CD4-positive, CD25-positive, alpha-beta regulatory T cell (primary cell): ENCODE measurements at regions not wholly inside any gene's neighbourhood (a gene's known extent, or its start where the extent isn't known, plus 50 kb on each side); places are given as distances from the start of the nearest gene placed in this dataset.
A peak's percentile ranks its signal among the peaks of the same experiment; 100 is the strongest.
"Not testable (repeated sequence)": the region's sequence is repeated elsewhere in the genome, so short reads cannot be mapped to it uniquely, and the experiment has no call there.

Source experiments
- ATAC-seq, 2 donors: fragments of 150-1000 bp; cut with Tn5 transposase; one replicate each; pipeline ENCODE4 v1.10.0; 2021; ENCODE audit warnings: low read depth in 2 of 2, moderate number of reproducible peaks in 2 of 2, moderate library complexity in 1 of 2
- DNase-seq, 3 donors: peaks; one replicate each; pipeline versions ENCODE4 v3.0.0 to v3.0.0-alpha.2; 2012 to 2022; ENCODE audit warnings: mixed read lengths in 1 of 3
- H3K27ac ChIP-seq: one replicate; pipeline ENCODE4 v1.7.0; 2013; ENCODE audit warnings: mild to moderate bottlenecking, low read length; ENCODE audit not compliant: insufficient read depth, poor library complexity, severe bottlenecking
- H3K27me3 ChIP-seq: one replicate; pipeline ENCODE4 v1.7.0; 2013; ENCODE audit warnings: low read length; ENCODE audit not compliant: control insufficient read depth, insufficient read depth
- H3K36me3 ChIP-seq: one replicate; pipeline ENCODE4 v1.7.0; 2013; ENCODE audit warnings: mild to moderate bottlenecking, low read length, moderate library complexity; ENCODE audit not compliant: control insufficient read depth, insufficient read depth
- H3K4me1 ChIP-seq: 2 replicates; pipeline ENCODE4 v1.7.0; 2013; ENCODE audit warnings: mild to moderate bottlenecking, low read length; ENCODE audit not compliant: insufficient read depth, control insufficient read depth, poor library complexity, severe bottlenecking
- H3K4me3 ChIP-seq: one replicate; pipeline ENCODE4 v1.7.0; 2013; ENCODE audit warnings: low read depth, mild to moderate bottlenecking, low read length, moderate library complexity
- H3K9me3 ChIP-seq, 2 experiments: 1 replicate in 1 of 2; 2 replicates in 1 of 2; pipeline ENCODE4 v1.7.0; 2013; ENCODE audit warnings: low read length in 2 of 2, mild to moderate bottlenecking in 1 of 2, moderate library complexity in 1 of 2; ENCODE audit not compliant: control insufficient read depth in 2 of 2
- H3K27ac Mint-ChIP-seq, 3 donors: one replicate each; pipeline ENCODE4 v1.8.0; 2020 to 2022; ENCODE audit warnings: mild to moderate bottlenecking in 3 of 3, mixed read lengths in 3 of 3, moderate library complexity in 2 of 3
- H3K27me3 Mint-ChIP-seq: one replicate; pipeline ENCODE4 v1.8.0; 2022; ENCODE audit warnings: mild to moderate bottlenecking, mixed read lengths
- H3K36me3 Mint-ChIP-seq: one replicate; pipeline ENCODE4 v1.8.0; 2020; ENCODE audit warnings: mixed read lengths
- H3K4me1 Mint-ChIP-seq, 4 donors: one replicate each; pipeline ENCODE4 v1.8.0; 2020 to 2022; ENCODE audit warnings: mixed read lengths in 4 of 4, mild to moderate bottlenecking in 1 of 4
- H3K4me3 Mint-ChIP-seq, 4 donors: one replicate each; pipeline ENCODE4 v1.8.0; 2020 to 2022; ENCODE audit warnings: mild to moderate bottlenecking in 4 of 4, mixed read lengths in 4 of 4, moderate library complexity in 3 of 4
- H3K9me3 Mint-ChIP-seq, 7 donors: one replicate each; pipeline ENCODE4 v1.8.0; 2020 to 2022; ENCODE audit warnings: mixed read lengths in 7 of 7, mild to moderate bottlenecking in 3 of 7, moderate library complexity in 2 of 7

GRCh38 chr16:79386299-79386698, 214.2 kb downstream of the MAF start:
- Mint-ChIP-seq H3K4me1 (peaks cover 7 to 18% (median 12%) of the 10 kb centered on the region in 4 donors), H3K9me3 (no peaks in the 10 kb centered on the region), H3K27ac (no peak overlapping the region), H3K36me3 (no peaks in the 10 kb centered on the region), H3K4me3 (no peak overlapping the region), H3K27me3 (no peaks in the 10 kb centered on the region)
- H3K9me3 ChIP-seq, result no peaks in the 10 kb centered on the region
- no peak overlapping the region for H3K4me3 ChIP-seq
- H3K27ac ChIP-seq, result no peak overlapping the region
- H3K4me1 ChIP-seq, result peaks cover 5% of the 10 kb centered on the region
- DNase-seq (no peak), ATAC-seq (no peak)
- H3K36me3 ChIP-seq, result no peaks in the 10 kb centered on the region
- no peaks in the 10 kb centered on the region for H3K27me3 ChIP-seq

DNA sequence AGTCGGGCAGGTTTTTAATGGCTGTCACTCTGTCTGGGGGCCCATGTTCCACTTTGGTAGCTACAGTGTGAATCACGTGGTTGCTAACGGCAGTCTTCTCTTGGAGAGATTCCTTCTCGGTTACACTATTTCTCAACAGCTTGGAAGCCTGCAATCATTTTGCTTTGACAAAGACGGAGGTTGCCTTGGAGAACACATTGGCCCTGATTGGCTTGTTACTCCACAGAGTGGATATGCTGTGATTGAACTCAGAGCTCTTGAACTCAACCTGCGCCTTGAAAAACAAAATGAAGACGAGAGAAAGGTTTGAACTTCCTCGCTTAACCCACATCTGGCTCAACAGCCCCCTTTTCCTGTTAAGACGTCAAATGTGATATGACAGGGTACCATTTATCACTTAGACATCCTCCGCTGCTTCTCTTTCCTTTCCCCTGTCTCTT, 218.9 kb downstream of the MAF start:
- Mint-ChIP-seq H3K9me3 (no peaks in the 10 kb centered on the region), H3K27ac (peak overlapping the region; percentile 57 to 90 (median 58)), H3K4me3 (peak overlapping the region; percentile 25 to 81 (median 72)), H3K4me1 (peaks cover 14 to 35% (median 28%) of the 10 kb centered on the region in 4 donors), H3K27me3 (no peaks in the 10 kb centered on the region), H3K36me3 (no peaks in the 10 kb centered on the region)
- DNase-seq (peak in 1 of 3 donors; percentile 7), ATAC-seq (peak in 1 of 2 donors; percentile 24)
- Histone ChIP-seq H3K4me3 (peak overlapping the region; percentile 73), H3K9me3 (no peaks in the 10 kb centered on the region), H3K4me1 (peaks cover 25% of the 10 kb centered on the region), H3K27ac (no peak overlapping the region), H3K36me3 (no peaks in the 10 kb centered on the region), H3K27me3 (no peaks in the 10 kb centered on the region)

DNA sequence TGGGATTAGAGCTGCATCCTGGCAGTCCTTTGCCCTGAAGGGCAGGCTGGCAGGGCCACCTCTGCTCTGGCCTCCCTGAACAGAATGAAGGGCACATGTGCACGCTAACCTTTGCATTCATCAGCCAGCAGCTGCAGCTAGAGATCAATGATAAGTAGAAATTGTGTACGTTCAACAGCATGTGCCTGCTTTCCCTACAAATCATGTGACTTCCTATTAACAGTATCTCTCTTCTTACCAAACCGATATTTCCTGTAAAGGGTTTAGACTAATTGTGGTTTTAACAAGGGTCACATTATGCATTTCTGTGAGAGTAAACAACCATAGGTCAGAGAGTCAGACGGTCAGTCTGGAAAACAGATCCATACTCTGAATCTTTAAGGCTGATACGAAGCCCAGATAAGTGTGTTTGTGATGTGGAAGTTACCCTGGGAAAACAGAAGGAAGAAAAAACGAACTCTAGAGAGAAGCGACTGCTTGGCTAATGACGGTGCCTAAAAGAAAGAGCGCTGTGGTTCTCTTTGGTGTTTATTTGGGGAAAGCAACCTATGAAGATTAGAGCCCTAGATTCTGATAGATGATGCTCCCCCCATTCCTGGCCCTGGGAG, 219.4 kb downstream of the MAF start:
- peaks cover 25% of the 10 kb centered on the region for H3K4me1 ChIP-seq
- Mint-ChIP-seq H3K36me3 (no peaks in the 10 kb centered on the region), H3K9me3 (no peaks in the 10 kb centered on the region), H3K4me3 (peak overlapping the region; percentile 25 to 81 (median 60)), H3K27ac (peak overlapping the region; percentile 57 to 90 (median 58)), H3K4me1 (peaks cover 14 to 35% (median 28%) of the 10 kb centered on the region in 4 donors), H3K27me3 (no peaks in the 10 kb centered on the region)
- H3K4me3 ChIP-seq, result peak overlapping the region; percentile 73
- DNase-seq (peak in 2 of 3 donors; percentile 33 to 59), ATAC-seq (peak; percentile 66 to 86)
- H3K27ac ChIP-seq, result no peak overlapping the region
- H3K27me3 ChIP-seq, result no peaks in the 10 kb centered on the region
- H3K36me3 ChIP-seq, result no peaks in the 10 kb centered on the region
- H3K9me3 ChIP-seq, result no peaks in the 10 kb centered on the region

- no peak for DNase-seq
- Histone ChIP-seq H3K4me1 (peaks cover 25% of the 10 kb centered on the region), H3K36me3 (no peaks in the 10 kb centered on the region), H3K4me3 (no peak overlapping the region), H3K9me3 (no peaks in the 10 kb centered on the region), H3K27me3 (no peaks in the 10 kb centered on the region), H3K27ac (no peak overlapping the region)
- no peak for ATAC-seq
- no peak overlapping the region for H3K4me3 Mint-ChIP-seq
- H3K9me3 Mint-ChIP-seq, result peaks cover 0 to 5% (median 0%) of the 10 kb centered on the region in 7 donors
- peaks cover 14 to 35% (median 28%) of the 10 kb centered on the region in 4 donors for H3K4me1 Mint-ChIP-seq
- no peaks in the 10 kb centered on the region for H3K36me3 Mint-ChIP-seq
- peak overlapping the region in 1 of 3 donors; percentile 7 for H3K27ac Mint-ChIP-seq
- no peaks in the 10 kb centered on the region for H3K27me3 Mint-ChIP-seq
These were observed 221.4 kb downstream of the MAF start for GRCh38 chr16:79379095-79379494.

- H3K9me3 Mint-ChIP-seq, DNase-seq, H3K4me3 ChIP-seq, ATAC-seq, H3K27ac Mint-ChIP-seq, H3K27me3 ChIP-seq, H3K27me3 Mint-ChIP-seq, H3K9me3 ChIP-seq, H3K36me3 Mint-ChIP-seq, H3K27ac ChIP-seq, H3K4me3 Mint-ChIP-seq, H3K36me3 ChIP-seq: not testable (repeated sequence)
- peaks cover 10 to 33% (median 26%) of the 10 kb centered on the region in 4 donors for H3K4me1 Mint-ChIP-seq
- H3K4me1 ChIP-seq, result peaks cover 25% of the 10 kb centered on the region
These were observed 223.5 kb downstream of the MAF start for GRCh38 chr16:79377082-79377481.

DNA sequence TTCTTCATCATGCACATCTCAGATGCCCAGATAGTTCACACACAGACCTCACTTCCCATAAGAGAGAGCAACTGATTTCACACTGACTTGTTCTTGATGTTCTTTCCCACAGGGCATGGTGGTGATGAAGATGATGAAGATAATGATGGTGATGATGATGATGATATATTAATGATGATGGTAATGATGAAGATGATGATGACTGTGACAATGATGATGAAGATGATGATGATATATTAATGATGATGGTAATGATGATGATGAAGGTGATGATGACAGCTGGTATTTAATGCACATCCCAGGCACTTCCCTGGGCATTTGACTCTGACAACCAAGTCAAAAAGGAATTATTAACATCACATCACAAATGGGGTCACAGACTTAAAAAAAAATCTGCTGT, 225.2 kb downstream of the MAF start:
- Mint-ChIP-seq H3K9me3 (peaks cover 0 to 9% (median 6%) of the 10 kb centered on the region in 7 donors), H3K4me1 (peaks cover 0 to 27% (median 12%) of the 10 kb centered on the region in 4 donors), H3K36me3 (peaks cover 10% of the 10 kb centered on the region), H3K4me3 (no peak overlapping the region), H3K27me3 (no peaks in the 10 kb centered on the region), H3K27ac (no peak overlapping the region)
- no peak for ATAC-seq
- no peak overlapping the region for H3K4me3 ChIP-seq
- H3K36me3 ChIP-seq, result no peaks in the 10 kb centered on the region
- H3K27me3 ChIP-seq, result no peaks in the 10 kb centered on the region
- DNase-seq, result no peak
- no peak overlapping the region for H3K27ac ChIP-seq
- H3K9me3 ChIP-seq, result peaks cover 0 to 8% of the 10 kb centered on the region in 2 experiments
- H3K4me1 ChIP-seq, result peaks cover 10% of the 10 kb centered on the region

DNA sequence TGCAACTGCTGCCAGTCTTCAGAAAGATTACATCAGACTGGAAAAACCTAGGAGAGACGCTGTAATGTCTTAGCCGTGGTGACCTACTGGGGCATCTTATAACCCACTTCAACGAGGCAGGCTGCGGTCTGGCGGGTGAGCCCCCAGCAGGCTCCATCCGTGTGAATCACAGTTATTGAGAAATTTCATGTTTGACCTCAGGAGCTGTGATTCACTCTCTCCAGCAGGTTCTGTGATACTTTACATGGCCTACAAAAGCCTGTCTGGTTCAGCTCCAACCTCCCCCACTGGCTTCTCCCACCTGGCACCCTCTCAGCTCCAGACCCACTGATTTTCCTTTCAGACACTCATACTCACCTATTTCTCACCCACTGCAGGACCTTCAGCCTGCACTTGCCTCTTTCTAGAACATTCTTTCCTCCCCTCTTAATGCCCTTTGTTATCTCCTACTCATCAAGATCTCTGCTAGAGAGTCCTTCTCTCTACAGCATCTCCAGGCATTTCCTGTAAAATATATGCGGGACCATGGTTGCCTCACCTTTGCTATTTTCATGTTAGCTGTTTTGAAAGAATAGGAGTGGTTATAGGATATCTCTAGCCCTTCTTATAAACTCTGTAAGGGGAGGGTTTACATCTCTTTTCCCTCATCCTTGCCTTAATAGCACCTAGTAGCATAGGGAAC, 227.9 kb downstream of the MAF start:
- no peak for ATAC-seq
- peaks cover 0 to 16% (median 8%) of the 10 kb centered on the region in 4 donors for H3K4me1 Mint-ChIP-seq
- H3K4me3 ChIP-seq, result no peak overlapping the region

More for the DNA sequence above, 227.9 kb downstream of the MAF start:
- Mint-ChIP-seq H3K27me3 (no peaks in the 10 kb centered on the region), H3K9me3 (peaks cover 0 to 11% (median 9%) of the 10 kb centered on the region in 7 donors), H3K27ac (peak overlapping the region in 2 of 3 donors; percentile 10 to 53), H3K4me3 (peak overlapping the region in 1 of 4 donors; percentile 57), H3K36me3 (peaks cover 10% of the 10 kb centered on the region)
- Histone ChIP-seq H3K27ac (no peak overlapping the region), H3K36me3 (no peaks in the 10 kb centered on the region), H3K27me3 (no peaks in the 10 kb centered on the region), H3K9me3 (peaks cover 0 to 8% of the 10 kb centered on the region in 2 experiments), H3K4me1 (no peaks in the 10 kb centered on the region)
- no peak for DNase-seq
